Left kidney (tissue), 1 donor: ENCODE measurements at regions not wholly inside any gene's neighbourhood (a gene's known extent, or its start where the extent isn't known, plus 50 kb on each side); places are given as distances from the start of the nearest gene placed in this dataset.

Source experiments
- DNase-seq: peaks from one replicate; pipeline ENCODE4 v3.0.0-alpha.2; 2013

GRCh38 chr1:34270181-34270580 lies 93.5 kb downstream of the C1orf94 start:
- DNase-seq: no peak

GRCh38 chr1:34272152-34272551 lies 95.4 kb downstream of the C1orf94 start:
- DNase-seq: no peak

GRCh38 chr1:34275150-34275549 lies 98.4 kb downstream of the C1orf94 start:
- DNase-seq: no peak

GRCh38 chr1:34276606-34277005 lies 99.9 kb downstream of the C1orf94 start:
- no peak for DNase-seq

GRCh38 chr1:34277150-34277549 lies 100.4 kb downstream of the C1orf94 start:
- no peak for DNase-seq

GRCh38 chr1:34278211-34278610 lies 101.5 kb downstream of the C1orf94 start:
- no peak for DNase-seq

GRCh38 chr1:34279971-34280370 lies 103.3 kb downstream of the C1orf94 start:
- no peak for DNase-seq

GRCh38 chr1:34280509-34280908 lies 103.8 kb downstream of the C1orf94 start:
- DNase-seq: no peak

GRCh38 chr1:34283142-34283541 lies 106.4 kb downstream of the C1orf94 start:
- no peak for DNase-seq

GRCh38 chr1:34286511-34286910 lies 109.8 kb downstream of the C1orf94 start:
- DNase-seq: no peak

- DNase-seq: no peak
These were observed 114.1 kb downstream of the C1orf94 start for GRCh38 chr1:34290831-34291230.

- no peak for DNase-seq
These were observed 115.8 kb downstream of the C1orf94 start for GRCh38 chr1:34292472-34292871.

- no peak for DNase-seq
These were observed 119.4 kb downstream of the C1orf94 start for GRCh38 chr1:34296059-34296458.

GRCh38 chr1:34302798-34303197 lies 126.1 kb downstream of the C1orf94 start:
- no peak for DNase-seq

- no peak for DNase-seq
These were observed 126.5 kb downstream of the C1orf94 start for GRCh38 chr1:34303218-34303617.

- no peak for DNase-seq
These were observed 129.9 kb downstream of the C1orf94 start for GRCh38 chr1:34306568-34306967.

- DNase-seq: no peak
These were observed 135.7 kb downstream of the C1orf94 start for GRCh38 chr1:34312359-34312758.

- no peak for DNase-seq
These were observed 139.3 kb downstream of the C1orf94 start for GRCh38 chr1:34315974-34316373.

- no peak for DNase-seq
These were observed 140.1 kb downstream of the C1orf94 start for GRCh38 chr1:34316773-34317172.

- DNase-seq: no peak
These were observed 142.5 kb downstream of the C1orf94 start for GRCh38 chr1:34319218-34319617.

- no peak for DNase-seq
These were observed 143.5 kb downstream of the C1orf94 start for GRCh38 chr1:34320053-34320669.

GRCh38 chr1:34322969-34323368 lies 146.3 kb downstream of the C1orf94 start:
- no peak for DNase-seq

GRCh38 chr1:34324879-34325440 lies 148.3 kb downstream of the C1orf94 start:
- DNase-seq: no peak

GRCh38 chr1:34328281-34328799 lies 151.6 kb downstream of the C1orf94 start:
- DNase-seq: peak; percentile 12
